ENCODE measurements at regions not wholly inside any gene's neighbourhood (a gene's known extent, or its start where the extent isn't known, plus 50 kb on each side); places are given as distances from the start of the nearest gene placed in this dataset.

DNA sequence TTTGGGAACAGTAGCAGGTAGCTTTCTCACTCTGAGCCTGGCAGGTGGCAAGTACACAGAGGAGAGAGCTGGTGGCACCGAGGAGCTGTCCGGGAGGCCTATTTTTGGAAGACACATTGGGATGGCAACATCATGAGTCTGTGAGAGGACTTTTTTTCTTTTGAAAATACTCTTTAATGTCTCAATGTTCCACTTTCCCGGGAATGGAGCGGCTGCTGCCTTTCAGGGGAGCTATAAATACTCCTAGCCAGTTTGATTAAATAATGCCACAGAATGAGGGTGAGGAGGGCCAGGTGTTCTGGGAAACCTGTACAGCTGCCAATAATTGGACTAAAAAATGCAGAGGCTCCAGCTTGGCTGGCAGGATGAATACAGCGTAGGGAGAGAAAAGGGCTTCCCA is 93.3 kb upstream of the COG2 start (continued):
- TF ChIP-seq PBX3 (CRISPR knock-in tag; IDR thresholded peaks at IDR 0.05; ENCODE audit: borderline replicate concordance) (no peak), HOXA5 (CRISPR knock-in tag; IDR thresholded peaks at IDR 0.05) (no peak), ZNF672 (CRISPR knock-in tag; IDR thresholded peaks at IDR 0.05) (no peak), XRCC5 (optimal IDR thresholded peaks at IDR 0.05; ENCODE audit: low read length) (no peak)
- TF ChIP-seq, protein P1, sequence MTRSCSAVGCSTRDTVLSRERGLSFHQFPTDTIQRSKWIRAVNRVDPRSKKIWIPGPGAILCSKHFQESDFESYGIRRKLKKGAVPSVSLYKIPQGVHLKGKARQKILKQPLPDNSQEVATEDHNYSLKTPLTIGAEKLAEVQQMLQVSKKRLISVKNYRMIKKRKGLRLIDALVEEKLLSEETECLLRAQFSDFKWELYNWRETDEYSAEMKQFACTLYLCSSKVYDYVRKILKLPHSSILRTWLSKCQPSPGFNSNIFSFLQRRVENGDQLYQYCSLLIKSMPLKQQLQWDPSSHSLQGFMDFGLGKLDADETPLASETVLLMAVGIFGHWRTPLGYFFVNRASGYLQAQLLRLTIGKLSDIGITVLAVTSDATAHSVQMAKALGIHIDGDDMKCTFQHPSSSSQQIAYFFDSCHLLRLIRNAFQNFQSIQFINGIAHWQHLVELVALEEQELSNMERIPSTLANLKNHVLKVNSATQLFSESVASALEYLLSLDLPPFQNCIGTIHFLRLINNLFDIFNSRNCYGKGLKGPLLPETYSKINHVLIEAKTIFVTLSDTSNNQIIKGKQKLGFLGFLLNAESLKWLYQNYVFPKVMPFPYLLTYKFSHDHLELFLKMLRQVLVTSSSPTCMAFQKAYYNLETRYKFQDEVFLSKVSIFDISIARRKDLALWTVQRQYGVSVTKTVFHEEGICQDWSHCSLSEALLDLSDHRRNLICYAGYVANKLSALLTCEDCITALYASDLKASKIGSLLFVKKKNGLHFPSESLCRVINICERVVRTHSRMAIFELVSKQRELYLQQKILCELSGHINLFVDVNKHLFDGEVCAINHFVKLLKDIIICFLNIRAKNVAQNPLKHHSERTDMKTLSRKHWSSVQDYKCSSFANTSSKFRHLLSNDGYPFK (CRISPR knock-in tag; IDR thresholded peaks at IDR 0.05; ENCODE audit: borderline replicate concordance), result no peak

GRCh38 chr1:230548357-230548756 is 93.9 kb upstream of the COG2 start:
- Histone ChIP-seq H3K36me3 (replicated peaks in 1 of 2; ENCODE audit: control insufficient read depth in 1 of 2, insufficient read depth in 2 of 2, low read length in 2 of 2) (no peaks in the 10 kb centered on the region), H3K27me3 (ENCODE audit: control insufficient read depth in 1 of 2, insufficient read depth in 2 of 2, low read length in 2 of 2) (no peaks in the 10 kb centered on the region), H2AFZ (ENCODE audit: low read length) (no peak overlapping the region), H3K4me3 (replicated peaks in 1 of 3; ENCODE audit: insufficient read depth in 1 of 3, low read depth in 2 of 3, low read length in 3 of 3) (no peak overlapping the region), H3K27ac (ENCODE audit: extremely low read length, insufficient read depth, low read length) (no peak overlapping the region), H3K4me1 (ENCODE audit: insufficient read depth, low read length) (no peaks in the 10 kb centered on the region), H4K20me1 (ENCODE audit: insufficient read depth, low read length) (no peaks in the 10 kb centered on the region), H3K9ac (ENCODE audit: insufficient read depth, low read depth, low read length) (no peak overlapping the region), H3K79me2 (ENCODE audit: insufficient read depth, low read length) (no peaks in the 10 kb centered on the region), H3K9me3 (ENCODE audit: low read length) (no peaks in the 10 kb centered on the region), H3K4me2 (ENCODE audit: low read depth, low read length) (no peak overlapping the region)
- in situ Hi-C loops (cut with HindIII; ENCODE audit: extremely low pct_ligation_motif_present, low pct_unique_long_range_greater_than_20kb) (no loop called here), intact Hi-C loops (cut with micrococcal nuclease; ENCODE audit: unreplicated experiment) (no loop called here)
- BruUV-seq (replicated peaks), result no TSS peak
- ChIA-PET CTCF (ENCODE audit: low intra/inter-chr PET ratio, low total read pairs) (no interaction called here), POLR2A (no interaction called here)
- no peak for ATAC-seq
- 10% methylated on average over 2 of the region's 2 CpGs for WGBS (ENCODE audit: low lambda C conversion rate)
- no peak for DNase-seq (ENCODE audit: low spot score)
- no peak for FAIRE-seq
- no peak for TF ChIP-seq ZBTB26 (CRISPR knock-in tag; IDR thresholded peaks at IDR 0.05; ENCODE audit: borderline replicate concordance)
- TF ChIP-seq ATAD3A (CRISPR knock-in tag; IDR thresholded peaks at IDR 0.05), result no peak
- no peak for TF ChIP-seq ZNF337 (CRISPR knock-in tag; IDR thresholded peaks at IDR 0.05; ENCODE audit: borderline replicate concordance, low read depth)
- TF ChIP-seq, protein P2, sequence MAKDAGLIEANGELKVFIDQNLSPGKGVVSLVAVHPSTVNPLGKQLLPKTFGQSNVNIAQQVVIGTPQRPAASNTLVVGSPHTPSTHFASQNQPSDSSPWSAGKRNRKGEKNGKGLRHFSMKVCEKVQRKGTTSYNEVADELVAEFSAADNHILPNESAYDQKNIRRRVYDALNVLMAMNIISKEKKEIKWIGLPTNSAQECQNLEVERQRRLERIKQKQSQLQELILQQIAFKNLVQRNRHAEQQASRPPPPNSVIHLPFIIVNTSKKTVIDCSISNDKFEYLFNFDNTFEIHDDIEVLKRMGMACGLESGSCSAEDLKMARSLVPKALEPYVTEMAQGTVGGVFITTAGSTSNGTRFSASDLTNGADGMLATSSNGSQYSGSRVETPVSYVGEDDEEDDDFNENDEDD (CRISPR knock-in tag; IDR thresholded peaks at IDR 0.05; ENCODE audit: borderline replicate concordance), result no peak
- no peak for TF ChIP-seq FOSL2 (CRISPR knock-in tag; IDR thresholded peaks at IDR 0.05)
- TF ChIP-seq, protein P3, sequence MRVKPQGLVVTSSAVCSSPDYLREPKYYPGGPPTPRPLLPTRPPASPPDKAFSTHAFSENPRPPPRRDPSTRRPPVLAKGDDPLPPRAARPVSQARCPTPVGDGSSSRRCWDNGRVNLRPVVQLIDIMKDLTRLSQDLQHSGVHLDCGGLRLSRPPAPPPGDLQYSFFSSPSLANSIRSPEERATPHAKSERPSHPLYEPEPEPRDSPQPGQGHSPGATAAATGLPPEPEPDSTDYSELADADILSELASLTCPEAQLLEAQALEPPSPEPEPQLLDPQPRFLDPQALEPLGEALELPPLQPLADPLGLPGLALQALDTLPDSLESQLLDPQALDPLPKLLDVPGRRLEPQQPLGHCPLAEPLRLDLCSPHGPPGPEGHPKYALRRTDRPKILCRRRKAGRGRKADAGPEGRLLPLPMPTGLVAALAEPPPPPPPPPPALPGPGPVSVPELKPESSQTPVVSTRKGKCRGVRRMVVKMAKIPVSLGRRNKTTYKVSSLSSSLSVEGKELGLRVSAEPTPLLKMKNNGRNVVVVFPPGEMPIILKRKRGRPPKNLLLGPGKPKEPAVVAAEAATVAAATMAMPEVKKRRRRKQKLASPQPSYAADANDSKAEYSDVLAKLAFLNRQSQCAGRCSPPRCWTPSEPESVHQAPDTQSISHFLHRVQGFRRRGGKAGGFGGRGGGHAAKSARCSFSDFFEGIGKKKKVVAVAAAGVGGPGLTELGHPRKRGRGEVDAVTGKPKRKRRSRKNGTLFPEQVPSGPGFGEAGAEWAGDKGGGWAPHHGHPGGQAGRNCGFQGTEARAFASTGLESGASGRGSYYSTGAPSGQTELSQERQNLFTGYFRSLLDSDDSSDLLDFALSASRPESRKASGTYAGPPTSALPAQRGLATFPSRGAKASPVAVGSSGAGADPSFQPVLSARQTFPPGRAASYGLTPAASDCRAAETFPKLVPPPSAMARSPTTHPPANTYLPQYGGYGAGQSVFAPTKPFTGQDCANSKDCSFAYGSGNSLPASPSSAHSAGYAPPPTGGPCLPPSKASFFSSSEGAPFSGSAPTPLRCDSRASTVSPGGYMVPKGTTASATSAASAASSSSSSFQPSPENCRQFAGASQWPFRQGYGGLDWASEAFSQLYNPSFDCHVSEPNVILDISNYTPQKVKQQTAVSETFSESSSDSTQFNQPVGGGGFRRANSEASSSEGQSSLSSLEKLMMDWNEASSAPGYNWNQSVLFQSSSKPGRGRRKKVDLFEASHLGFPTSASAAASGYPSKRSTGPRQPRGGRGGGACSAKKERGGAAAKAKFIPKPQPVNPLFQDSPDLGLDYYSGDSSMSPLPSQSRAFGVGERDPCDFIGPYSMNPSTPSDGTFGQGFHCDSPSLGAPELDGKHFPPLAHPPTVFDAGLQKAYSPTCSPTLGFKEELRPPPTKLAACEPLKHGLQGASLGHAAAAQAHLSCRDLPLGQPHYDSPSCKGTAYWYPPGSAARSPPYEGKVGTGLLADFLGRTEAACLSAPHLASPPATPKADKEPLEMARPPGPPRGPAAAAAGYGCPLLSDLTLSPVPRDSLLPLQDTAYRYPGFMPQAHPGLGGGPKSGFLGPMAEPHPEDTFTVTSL (CRISPR knock-in tag; IDR thresholded peaks at IDR 0.05; ENCODE audit: borderline replicate concordance), result no peak

Data from HepG2 (cell line).